Neural progenitor cell (in vitro differentiated cells): ENCODE measurements at regions not wholly inside any gene's neighbourhood (a gene's known extent, or its start where the extent isn't known, plus 50 kb on each side); places are given as distances from the start of the nearest gene placed in this dataset.

ENCODE experiments used
- DNase-seq: peaks from one replicate; pipeline ENCODE4 v3.0.0-alpha.2; 2016; ENCODE audit warnings: low spot score
- H2AFZ ChIP-seq: fragments of 200-600 bp; sonication (generic); replicated peaks from 2 replicates; pipeline ENCODE4 v1.6.1; 2016; ENCODE audit warnings: antibody characterized with exemption
- H3F3A ChIP-seq: fragments of 200-600 bp; sonication (generic); 2 replicates; pipeline ENCODE4 v1.6.1; 2016; ENCODE audit warnings: antibody characterized with exemption, low read depth
- H3K27ac ChIP-seq: fragments of 200-600 bp; sonication (generic); 2 replicates; pipeline ENCODE4 v1.5.1; 2016; ENCODE audit warnings: mild to moderate bottlenecking
- H3K27me3 ChIP-seq: fragments of 200-600 bp; sonication (generic); 2 replicates; pipeline ENCODE4 v1.6.1; 2016; ENCODE audit warnings: mild to moderate bottlenecking, moderate library complexity
- H3K36me3 ChIP-seq: fragments of 200-600 bp; sonication (generic); 2 replicates; pipeline ENCODE4 v1.5.1; 2016
- H3K4me1 ChIP-seq: fragments of 200-600 bp; sonication (generic); 2 replicates; pipeline ENCODE4 v1.6.1; 2016; ENCODE audit warnings: mixed run types
- H3K4me2 ChIP-seq: fragments of 200-600 bp; sonication (generic); 2 replicates; pipeline ENCODE4 v1.6.1; 2016
- H3K4me3 ChIP-seq: fragments of 200-600 bp; sonication (generic); 2 replicates; pipeline ENCODE4 v1.5.1; 2016
- H3K79me2 ChIP-seq: fragments of 200-600 bp; sonication (generic); 2 replicates; pipeline ENCODE4 v1.6.1; 2016; ENCODE audit warnings: low read depth
- H3K9ac ChIP-seq: fragments of 200-600 bp; sonication (generic); 2 replicates; pipeline ENCODE4 v1.6.1; 2016
- H3K9me3 ChIP-seq: fragments of 200-600 bp; sonication (generic); 2 replicates; pipeline ENCODE4 v1.5.1; 2016; ENCODE audit warnings: low read depth
- H4K20me1 ChIP-seq: fragments of 200-600 bp; sonication (generic); 2 replicates; pipeline ENCODE4 v1.6.1; 2016; ENCODE audit warnings: low read depth
- H3K27ac Mint-ChIP-seq: 3 replicates; pipeline ENCODE4 v1.8.0; 2021; ENCODE audit warnings: mixed read lengths
- H3K27me3 Mint-ChIP-seq: 2 replicates; pipeline ENCODE4 v1.8.0; 2022; ENCODE audit warnings: low read depth, mild to moderate bottlenecking, inconsistent platforms, moderate library complexity, mixed read lengths; ENCODE audit not compliant: insufficient read depth
- H3K36me3 Mint-ChIP-seq: 3 replicates; pipeline ENCODE4 v1.8.0; 2021; ENCODE audit warnings: mixed read lengths
- H3K4me1 Mint-ChIP-seq: 3 replicates; pipeline ENCODE4 v1.8.0; 2021; ENCODE audit warnings: mixed read lengths
- H3K4me3 Mint-ChIP-seq: 3 replicates; pipeline ENCODE4 v1.8.0; 2021; ENCODE audit warnings: mild to moderate bottlenecking, moderate library complexity, mixed read lengths
- H3K9me3 Mint-ChIP-seq: 3 replicates; pipeline ENCODE4 v1.8.0; 2020; ENCODE audit warnings: mixed read lengths
- CTCF ChIP-seq: fragments of 200-600 bp; sonication (generic); IDR thresholded peaks from 2 replicates; pipeline ENCODE4 v1.5.1; 2017; ENCODE audit warnings: antibody characterized with exemption, mild to moderate bottlenecking
- EZH2 ChIP-seq: fragments of 200-600 bp; sonication (generic); IDR thresholded peaks from 2 replicates; pipeline ENCODE4 v1.6.1; 2017; ENCODE audit warnings: antibody characterized with exemption, mild to moderate bottlenecking, moderate library complexity
- EZH2phosphoT487 ChIP-seq: fragments of 200-600 bp; sonication (generic); IDR thresholded peaks from 2 replicates; pipeline ENCODE4 v1.6.1; 2017; ENCODE audit warnings: antibody characterized with exemption

- TF ChIP-seq CTCF: no peak
- TF ChIP-seq EZH2: no peak
- no peak for TF ChIP-seq EZH2phosphoT487
- Histone ChIP-seq H3K4me1 (no peaks in the 10 kb centered on the region), H3K9ac (no peak overlapping the region), H3K27ac (no peak overlapping the region), H3K4me3 (no peak overlapping the region), H3K4me2 (no peak overlapping the region), H3K36me3 (no peaks in the 10 kb centered on the region), H4K20me1 (no peaks in the 10 kb centered on the region), H2AFZ (no peak overlapping the region), H3K9me3 (no peaks in the 10 kb centered on the region), H3K79me2 (no peaks in the 10 kb centered on the region), H3K27me3 (no peaks in the 10 kb centered on the region), H3F3A (no peaks in the 10 kb centered on the region)
- no peaks in the 10 kb centered on the region for H3K27me3 Mint-ChIP-seq
- no peak overlapping the region for H3K27ac Mint-ChIP-seq
- H3K4me3 Mint-ChIP-seq: no peak overlapping the region
- H3K4me1 Mint-ChIP-seq: no peaks in the 10 kb centered on the region
- H3K36me3 Mint-ChIP-seq: no peaks in the 10 kb centered on the region
- no peaks in the 10 kb centered on the region for H3K9me3 Mint-ChIP-seq
- DNase-seq: no peak
Measured at GRCh38 chr3:110793611-110794010, 278.0 kb upstream of the NECTIN3 start.

GRCh38 chr3:110795163-110795562 lies 276.5 kb upstream of the NECTIN3 start:
- H3K36me3 Mint-ChIP-seq: no peaks in the 10 kb centered on the region
- DNase-seq: no peak
- Histone ChIP-seq H4K20me1 (no peaks in the 10 kb centered on the region), H3K4me2 (no peak overlapping the region), H3K4me1 (no peaks in the 10 kb centered on the region), H3K27ac (no peak overlapping the region), H3K9me3 (no peaks in the 10 kb centered on the region), H3K4me3 (no peak overlapping the region), H3K27me3 (no peaks in the 10 kb centered on the region), H3K79me2 (no peaks in the 10 kb centered on the region), H3K9ac (no peak overlapping the region), H3F3A (no peaks in the 10 kb centered on the region), H2AFZ (no peak overlapping the region), H3K36me3 (no peaks in the 10 kb centered on the region)
- TF ChIP-seq EZH2: no peak
- no peak for TF ChIP-seq EZH2phosphoT487
- no peak for TF ChIP-seq CTCF
- H3K9me3 Mint-ChIP-seq: no peaks in the 10 kb centered on the region
- no peak overlapping the region for H3K27ac Mint-ChIP-seq
- H3K27me3 Mint-ChIP-seq: no peaks in the 10 kb centered on the region
- no peaks in the 10 kb centered on the region for H3K4me1 Mint-ChIP-seq
- no peak overlapping the region for H3K4me3 Mint-ChIP-seq

GRCh38 chr3:110799271-110799670 lies 272.3 kb upstream of the NECTIN3 start:
- no peaks in the 10 kb centered on the region for H3K79me2 ChIP-seq
- no peak overlapping the region for H3K27ac Mint-ChIP-seq
- H3K4me1 Mint-ChIP-seq: no peaks in the 10 kb centered on the region
- no peak overlapping the region for H3K4me3 ChIP-seq
- no peak for TF ChIP-seq CTCF
- H3K4me3 Mint-ChIP-seq: no peak overlapping the region
- no peaks in the 10 kb centered on the region for H3K27me3 ChIP-seq
- H3F3A ChIP-seq: no peaks in the 10 kb centered on the region
- no peaks in the 10 kb centered on the region for H3K9me3 ChIP-seq
- H3K36me3 Mint-ChIP-seq: no peaks in the 10 kb centered on the region
- no peaks in the 10 kb centered on the region for H4K20me1 ChIP-seq
- no peaks in the 10 kb centered on the region for H3K9me3 Mint-ChIP-seq
- H3K4me2 ChIP-seq: no peak overlapping the region
- no peaks in the 10 kb centered on the region for H3K4me1 ChIP-seq
- no peaks in the 10 kb centered on the region for H3K36me3 ChIP-seq
- no peaks in the 10 kb centered on the region for H3K27me3 Mint-ChIP-seq
- H3K9ac ChIP-seq: no peak overlapping the region
- H3K27ac ChIP-seq: no peak overlapping the region
- no peak for DNase-seq
- no peak overlapping the region for H2AFZ ChIP-seq

- no peaks in the 10 kb centered on the region for H3K36me3 Mint-ChIP-seq
- no peaks in the 10 kb centered on the region for H3K4me1 ChIP-seq
- no peak overlapping the region for H2AFZ ChIP-seq
Measured at GRCh38 chr3:110804856-110805255, 266.8 kb upstream of the NECTIN3 start.

More at GRCh38 chr3:110804856-110805255, 266.8 kb upstream of the NECTIN3 start:
- Histone ChIP-seq H3K4me3 (no peak overlapping the region), H3K9me3 (no peaks in the 10 kb centered on the region), H3K27me3 (no peaks in the 10 kb centered on the region), H3K4me2 (no peak overlapping the region), H3K9ac (no peak overlapping the region), H3F3A (no peaks in the 10 kb centered on the region), H3K79me2 (no peaks in the 10 kb centered on the region), H3K27ac (no peak overlapping the region), H4K20me1 (no peaks in the 10 kb centered on the region), H3K36me3 (no peaks in the 10 kb centered on the region)
- Mint-ChIP-seq H3K27me3 (no peaks in the 10 kb centered on the region), H3K4me1 (no peaks in the 10 kb centered on the region), H3K27ac (no peak overlapping the region), H3K9me3 (no peaks in the 10 kb centered on the region), H3K4me3 (no peak overlapping the region)
- no peak for DNase-seq
- TF ChIP-seq EZH2phosphoT487: no peak
- no peak for TF ChIP-seq EZH2
- TF ChIP-seq CTCF: no peak
